ENCODE measurements at regions not wholly inside any gene's neighbourhood (a gene's known extent, or its start where the extent isn't known, plus 50 kb on each side); places are given as distances from the start of the nearest gene placed in this dataset.

DNA sequence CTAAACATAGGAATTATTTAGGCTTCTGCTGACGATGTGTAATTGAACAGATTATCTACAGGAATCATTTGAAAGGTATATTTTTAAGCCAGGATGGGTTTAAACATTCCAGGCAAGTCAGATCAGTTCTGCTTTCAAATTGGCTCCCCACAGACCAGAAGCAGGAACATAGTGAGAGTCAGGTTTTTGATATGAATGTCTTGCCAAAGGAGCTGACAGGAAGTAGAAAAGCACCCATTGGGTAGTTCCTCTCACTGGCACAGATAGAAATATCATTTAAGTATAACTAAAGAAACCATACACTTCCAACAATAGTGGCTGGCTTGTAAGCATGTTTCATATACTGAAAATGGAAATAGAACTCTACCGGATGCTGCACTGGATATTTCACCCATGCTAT is 95.2 kb downstream of the CLDN1 start:
- TF ChIP-seq TAF1 (IDR thresholded peaks at IDR 0.05; ENCODE audit: control insufficient read depth, extremely low read depth, insufficient read depth, low read length, severe bottlenecking) (no peak), ELF1 (tag; IDR thresholded peaks at IDR 0.05) (no peak), ZNF133 (CRISPR knock-in tag; IDR thresholded peaks at IDR 0.05) (no peak), FOXM1 (IDR thresholded peaks at IDR 0.05; ENCODE audit: low read depth) (no peak), FOXM1 (CRISPR knock-in tag; IDR thresholded peaks at IDR 0.05; ENCODE audit: low read depth) (no peak), NELFE (IDR thresholded peaks at IDR 0.05; ENCODE audit: insufficient read depth, insufficient read length) (no peak), RAD51 (IDR thresholded peaks at IDR 0.05; ENCODE audit: borderline replicate concordance, low read depth) (no peak), DPF2 (IDR thresholded peaks at IDR 0.05) (no peak), ZNF830 (CRISPR knock-in tag; IDR thresholded peaks at IDR 0.05) (no peak), ZNF316 (IDR thresholded peaks at IDR 0.05) (no peak), POLR3A (IDR thresholded peaks at IDR 0.05; ENCODE audit: borderline replicate concordance, extremely low read depth, insufficient read depth, insufficient read length) (no peak), HNRNPLL (IDR thresholded peaks at IDR 0.05; ENCODE audit: low read depth, low read length, poor library complexity, severe bottlenecking) (no peak), EP300 (IDR thresholded peaks at IDR 0.05; ENCODE audit: low read length) (no peak), ZNF75A (CRISPR knock-in tag; IDR thresholded peaks at IDR 0.05) (no peak)

Measured in K562 (cell line).